ENCODE measurements at regions not wholly inside any gene's neighbourhood (a gene's known extent, or its start where the extent isn't known, plus 50 kb on each side); places are given as distances from the start of the nearest gene placed in this dataset.

DNA sequence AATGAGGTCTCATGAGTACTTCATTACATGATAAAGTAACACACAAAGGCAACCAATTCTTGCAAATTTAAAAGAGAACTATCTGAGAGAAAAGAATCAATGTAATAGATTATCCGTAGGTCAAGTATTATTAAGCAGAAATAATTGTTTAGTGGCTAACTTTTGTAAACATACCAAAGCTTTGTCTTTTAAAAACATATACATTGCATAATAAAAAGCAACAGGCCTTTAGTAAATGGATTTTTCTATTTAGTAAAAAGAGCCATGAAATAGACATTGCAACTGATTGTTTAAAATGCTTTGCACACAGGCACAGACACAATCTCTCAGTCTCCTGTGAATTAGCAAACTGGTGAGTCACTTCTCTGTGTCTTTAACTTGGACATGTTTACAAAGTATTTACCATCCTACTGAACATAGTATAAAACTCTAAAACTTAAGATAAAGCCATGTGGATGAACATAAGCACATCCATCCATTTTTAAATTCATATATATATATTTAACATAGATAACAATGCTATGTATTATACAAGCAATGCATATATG lies 518.7 kb upstream of the MGAT4C start:
- ATAC-seq (no peak), DNase-seq (no peak)
- Histone ChIP-seq H3K27me3 (ENCODE audit: low read depth) (no peaks in the 10 kb centered on the region), H3K4me1 (no peaks in the 10 kb centered on the region), H3K9me3 (no peaks in the 10 kb centered on the region), H3K36me3 (no peaks in the 10 kb centered on the region), H3K4me3 (no peak overlapping the region), H3K27ac (no peak overlapping the region)
- intact Hi-C loops (cut with DNase I): no loop called here
- TF ChIP-seq CTCF (IDR thresholded peaks at IDR 0.05): no peak

GRCh38 chr12:86772696-86773095 lies 516.5 kb upstream of the MGAT4C start:
- no peak overlapping the region for H3K27ac ChIP-seq
- DNase-seq: no peak
- TF ChIP-seq CTCF (IDR thresholded peaks at IDR 0.05): no peak
- H3K36me3 ChIP-seq: no peaks in the 10 kb centered on the region
- ATAC-seq: no peak
- no peak overlapping the region for H3K4me3 ChIP-seq
- H3K4me1 ChIP-seq: no peaks in the 10 kb centered on the region
- no peaks in the 10 kb centered on the region for H3K9me3 ChIP-seq
- no peaks in the 10 kb centered on the region for H3K27me3 ChIP-seq (ENCODE audit: low read depth)
- intact Hi-C loops (cut with DNase I): no loop called here

GRCh38 chr12:86770871-86771270 lies 514.7 kb upstream of the MGAT4C start:
- TF ChIP-seq CTCF (IDR thresholded peaks at IDR 0.05): no peak
- ATAC-seq (no peak), DNase-seq (no peak)

GRCh38 chr12:86748894-86749293 lies 492.7 kb upstream of the MGAT4C start:
- H3K9me3 ChIP-seq: no peaks in the 10 kb centered on the region
- intact Hi-C loops (cut with DNase I): no loop called here
- DNase-seq: no peak
- no peak for TF ChIP-seq CTCF (IDR thresholded peaks at IDR 0.05)
- no peaks in the 10 kb centered on the region for H3K36me3 ChIP-seq
- no peak overlapping the region for H3K4me3 ChIP-seq
- no peaks in the 10 kb centered on the region for H3K4me1 ChIP-seq
- no peak overlapping the region for H3K27ac ChIP-seq
- no peak for ATAC-seq
- H3K27me3 ChIP-seq (ENCODE audit: low read depth): no peaks in the 10 kb centered on the region

More at GRCh38 chr12:86770871-86771270, 514.7 kb upstream of the MGAT4C start:
- no peaks in the 10 kb centered on the region for H3K27me3 ChIP-seq (ENCODE audit: low read depth)
- H3K36me3 ChIP-seq: no peaks in the 10 kb centered on the region
- H3K27ac ChIP-seq: no peak overlapping the region
- H3K4me1 ChIP-seq: no peaks in the 10 kb centered on the region
- no peak overlapping the region for H3K4me3 ChIP-seq
- intact Hi-C loops (cut with DNase I): no loop called here
- H3K9me3 ChIP-seq: no peaks in the 10 kb centered on the region

DNA sequence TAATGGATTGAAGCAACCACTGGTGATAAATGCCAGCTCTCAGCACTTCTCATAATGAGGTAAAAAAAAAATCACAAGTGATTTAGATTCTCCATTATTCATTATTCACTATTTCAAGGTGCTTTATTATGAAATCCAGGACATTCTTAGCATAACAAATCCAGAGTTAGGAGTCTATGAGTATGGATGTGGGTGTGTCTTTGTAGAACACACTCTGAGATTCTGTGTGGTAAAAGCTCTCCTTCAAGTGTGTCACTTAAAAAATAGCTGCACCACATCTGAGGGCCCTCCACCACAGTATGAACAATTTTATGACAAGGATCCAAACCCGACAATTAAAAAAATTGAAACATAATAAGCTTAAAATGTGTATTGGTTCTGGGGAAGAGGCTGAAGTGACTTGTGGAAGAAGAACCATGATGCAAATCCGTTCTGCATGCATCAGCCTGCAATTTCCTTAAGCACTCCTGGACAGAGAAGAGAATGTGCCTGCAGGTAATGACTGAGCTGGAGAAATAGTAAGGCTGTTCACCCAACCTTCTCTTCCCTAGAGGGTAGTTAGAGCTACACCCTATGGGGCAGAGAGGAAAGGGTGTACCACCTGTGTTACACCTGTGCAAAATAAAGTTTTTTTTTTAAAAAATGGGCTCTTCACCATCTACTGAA lies 488.5 kb upstream of the MGAT4C start:
- intact Hi-C loops (cut with DNase I): no loop called here
- DNase-seq (no peak), ATAC-seq (peak in 1 of 2 donors; percentile 66)
- Histone ChIP-seq H3K27me3 (ENCODE audit: low read depth) (no peaks in the 10 kb centered on the region), H3K4me1 (no peaks in the 10 kb centered on the region), H3K36me3 (no peaks in the 10 kb centered on the region), H3K9me3 (no peaks in the 10 kb centered on the region), H3K4me3 (no peak overlapping the region), H3K27ac (no peak overlapping the region)
- no peak for TF ChIP-seq CTCF (IDR thresholded peaks at IDR 0.05)
